Brain microvascular endothelial cell (primary cell): ENCODE measurements at regions not wholly inside any gene's neighbourhood (a gene's known extent, or its start where the extent isn't known, plus 50 kb on each side); places are given as distances from the start of the nearest gene placed in this dataset.
"Not testable (repeated sequence)": the region's sequence is repeated elsewhere in the genome, so short reads cannot be mapped to it uniquely, and the experiment has no call there.

Experiments
- DNase-seq: peaks from one replicate; pipeline ENCODE4 v3.0.0-alpha.2; 2020
- H3K27ac ChIP-seq: fragments of 250-450 bp; sonication (Bioruptor Pico); 2 replicates; pipeline ENCODE4 v1.5.1; 2020; ENCODE audit warnings: mild to moderate bottlenecking, moderate library complexity
- H3K27me3 ChIP-seq: fragments of 250-450 bp; sonication (Bioruptor Pico); replicated peaks from 2 replicates; pipeline ENCODE4 v1.5.1; 2020; ENCODE audit warnings: mild to moderate bottlenecking
- H3K36me3 ChIP-seq: fragments of 250-450 bp; sonication (Bioruptor Pico); replicated peaks from 2 replicates; pipeline ENCODE4 v1.5.1; 2020; ENCODE audit warnings: mild to moderate bottlenecking
- H3K4me3 ChIP-seq: 2 replicates; pipeline ENCODE4 v1.5.1; 2011; ENCODE audit warnings: low read depth, mild to moderate bottlenecking, control low read depth, low read length, moderate library complexity
- CTCF ChIP-seq: IDR thresholded peaks from 2 replicates; pipeline ENCODE4 v1.5.1; 2011; ENCODE audit warnings: low read depth, mild to moderate bottlenecking, moderate library complexity, low read length, control low read depth, inconsistent platforms; ENCODE audit errors: missing control alignments
- in situ Hi-C: cut with HindIII; loops from 2 replicates; pipeline ENCODE4 v1.10.0; 2017; ENCODE audit warnings: low sequenced_read_pairs, low pct_ligation_motif_present

DNA sequence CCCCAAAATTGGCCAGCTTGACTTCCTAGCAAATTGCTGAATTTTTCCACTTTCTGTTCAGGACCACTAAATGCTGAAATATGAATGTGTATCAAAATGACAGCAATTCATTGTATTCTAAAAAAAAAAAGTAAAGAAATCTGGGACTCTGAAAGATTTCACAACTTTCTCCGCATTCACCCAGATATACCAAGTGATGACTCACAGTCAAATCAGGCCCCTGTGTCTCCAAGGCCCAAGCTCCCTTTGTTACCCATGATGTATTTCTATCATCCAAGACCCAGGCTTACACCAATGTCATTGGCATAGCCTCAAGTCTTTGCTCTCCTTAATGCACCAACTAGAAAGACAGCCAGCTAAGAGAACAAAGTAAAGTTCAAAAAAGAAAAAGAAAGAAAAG is 493.9 kb downstream of the NTRK2 start:
- DNase-seq = no peak
- no peaks in the 10 kb centered on the region for H3K36me3 ChIP-seq
- no peak for TF ChIP-seq CTCF
- no peak overlapping the region for H3K27ac ChIP-seq
- H3K4me3 ChIP-seq = no peak overlapping the region
- in situ Hi-C loops = no loop called here
- H3K27me3 ChIP-seq = no peaks in the 10 kb centered on the region

GRCh38 chr9:85162822-85163221 is 493.3 kb downstream of the NTRK2 start:
- TF ChIP-seq CTCF = no peak
- no peak for DNase-seq
- Histone ChIP-seq H3K4me3 (no peak overlapping the region), H3K36me3 (no peaks in the 10 kb centered on the region), H3K27me3 (no peaks in the 10 kb centered on the region), H3K27ac (no peak overlapping the region)
- in situ Hi-C loops = no loop called here

- H3K27me3 ChIP-seq, H3K27ac ChIP-seq, H3K36me3 ChIP-seq, H3K4me3 ChIP-seq, DNase-seq, in situ Hi-C loops: not testable (repeated sequence)
Observed at GRCh38 chr9:85160944-85161343, 491.4 kb downstream of the NTRK2 start.

DNA sequence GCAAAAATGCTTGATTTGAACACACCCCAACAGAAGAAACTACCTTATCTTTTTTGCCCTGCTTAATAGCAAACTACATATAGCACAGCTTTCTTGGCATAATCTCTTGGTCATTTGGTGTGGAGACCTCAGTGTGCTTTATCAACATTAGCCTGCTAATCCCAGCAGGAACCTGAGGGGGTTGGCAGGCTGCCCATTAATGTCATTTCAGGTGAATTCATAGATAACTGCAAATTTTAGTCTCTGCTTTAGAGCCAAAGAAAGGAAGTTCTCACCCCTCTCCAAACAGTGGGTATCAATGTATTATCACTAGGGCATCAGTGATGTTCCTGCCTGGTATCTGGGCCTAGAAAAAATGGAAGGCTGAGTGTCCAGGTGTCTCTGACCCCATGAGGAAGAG is 489.0 kb downstream of the NTRK2 start:
- DNase-seq = no peak
- no peaks in the 10 kb centered on the region for H3K27me3 ChIP-seq
- TF ChIP-seq CTCF = no peak
- in situ Hi-C loops = no loop called here
- no peak overlapping the region for H3K4me3 ChIP-seq
- no peak overlapping the region for H3K27ac ChIP-seq
- no peaks in the 10 kb centered on the region for H3K36me3 ChIP-seq

GRCh38 chr9:85157772-85158171 is 488.2 kb downstream of the NTRK2 start:
- Histone ChIP-seq H3K27me3 (no peaks in the 10 kb centered on the region), H3K36me3 (no peaks in the 10 kb centered on the region), H3K4me3 (no peak overlapping the region), H3K27ac (no peak overlapping the region)
- no peak for TF ChIP-seq CTCF
- DNase-seq = no peak
- in situ Hi-C loops = no loop called here

DNA sequence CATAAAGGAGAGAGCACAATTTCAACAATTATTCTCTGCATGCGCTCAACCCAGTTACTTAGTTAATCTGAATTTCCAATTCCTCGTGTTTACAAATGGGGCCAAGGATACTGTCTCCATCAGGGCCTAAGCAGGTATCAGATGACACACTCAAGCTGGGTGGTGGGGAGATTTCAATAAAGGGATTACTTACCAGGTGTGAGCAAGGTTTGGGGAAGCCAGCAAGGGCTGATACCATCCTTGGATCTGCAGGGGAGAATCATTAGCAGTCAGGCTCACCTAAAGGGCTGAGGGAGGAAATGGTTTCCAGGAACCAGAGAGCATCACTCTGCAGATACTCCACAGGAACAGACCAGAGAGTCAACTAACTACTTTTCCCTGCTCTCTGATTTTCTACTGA is 487.1 kb downstream of the NTRK2 start:
- DNase-seq = no peak
- in situ Hi-C loops = no loop called here
- Histone ChIP-seq H3K27ac (no peak overlapping the region), H3K27me3 (no peaks in the 10 kb centered on the region), H3K36me3 (no peaks in the 10 kb centered on the region), H3K4me3 (no peak overlapping the region)
- no peak for TF ChIP-seq CTCF
